Astrocyte (in vitro differentiated cells and primary cell): ENCODE measurements at regions not wholly inside any gene's neighbourhood (a gene's known extent, or its start where the extent isn't known, plus 50 kb on each side); places are given as distances from the start of the nearest gene placed in this dataset.

Experiments
- EZH2 ChIP-seq: IDR thresholded peaks from 2 replicates; pipeline ENCODE4 v1.6.1; 2012; ENCODE audit warnings: mild to moderate bottlenecking, low read length, inconsistent platforms; ENCODE audit not compliant: insufficient read depth
- TF ChIP-seq, protein P1 (sequence below): IDR thresholded peaks from 2 replicates; pipeline ENCODE4 v1.5.1; 2011; ENCODE audit warnings: low read depth, mild to moderate bottlenecking, inconsistent platforms, low read length, moderate library complexity; ENCODE audit not compliant: insufficient read depth

DNA sequence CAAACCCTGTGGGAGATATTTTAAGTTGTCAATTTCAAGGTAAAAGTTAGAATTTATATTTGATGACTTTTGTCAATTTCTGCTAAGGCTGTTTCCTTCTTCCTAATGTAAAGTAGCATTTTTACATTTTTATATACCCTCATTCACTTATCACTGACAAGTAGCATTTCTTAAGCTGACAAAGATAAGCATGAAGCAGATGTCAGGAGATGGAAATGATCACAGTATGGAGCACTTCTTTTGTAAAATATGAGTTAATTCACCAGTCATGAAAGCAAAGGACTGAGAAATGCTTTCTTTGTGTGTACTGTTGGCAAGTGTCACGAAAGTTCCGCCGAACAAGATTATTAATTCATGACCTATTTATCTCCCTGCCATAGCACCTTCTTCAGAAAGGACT is 503.9 kb downstream of the DNAJB9 start:
- TF ChIP-seq, protein P1, sequence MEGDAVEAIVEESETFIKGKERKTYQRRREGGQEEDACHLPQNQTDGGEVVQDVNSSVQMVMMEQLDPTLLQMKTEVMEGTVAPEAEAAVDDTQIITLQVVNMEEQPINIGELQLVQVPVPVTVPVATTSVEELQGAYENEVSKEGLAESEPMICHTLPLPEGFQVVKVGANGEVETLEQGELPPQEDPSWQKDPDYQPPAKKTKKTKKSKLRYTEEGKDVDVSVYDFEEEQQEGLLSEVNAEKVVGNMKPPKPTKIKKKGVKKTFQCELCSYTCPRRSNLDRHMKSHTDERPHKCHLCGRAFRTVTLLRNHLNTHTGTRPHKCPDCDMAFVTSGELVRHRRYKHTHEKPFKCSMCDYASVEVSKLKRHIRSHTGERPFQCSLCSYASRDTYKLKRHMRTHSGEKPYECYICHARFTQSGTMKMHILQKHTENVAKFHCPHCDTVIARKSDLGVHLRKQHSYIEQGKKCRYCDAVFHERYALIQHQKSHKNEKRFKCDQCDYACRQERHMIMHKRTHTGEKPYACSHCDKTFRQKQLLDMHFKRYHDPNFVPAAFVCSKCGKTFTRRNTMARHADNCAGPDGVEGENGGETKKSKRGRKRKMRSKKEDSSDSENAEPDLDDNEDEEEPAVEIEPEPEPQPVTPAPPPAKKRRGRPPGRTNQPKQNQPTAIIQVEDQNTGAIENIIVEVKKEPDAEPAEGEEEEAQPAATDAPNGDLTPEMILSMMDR = no peak
- no peak for TF ChIP-seq EZH2
